Stomach (tissue), 8 donors: ENCODE measurements at regions not wholly inside any gene's neighbourhood (a gene's known extent, or its start where the extent isn't known, plus 50 kb on each side); places are given as distances from the start of the nearest gene placed in this dataset.
"Not testable (repeated sequence)": the region's sequence is repeated elsewhere in the genome, so short reads cannot be mapped to it uniquely, and the experiment has no call there.

Source experiments
- DNase-seq, 2 donors: peaks; one replicate each; pipeline versions ENCODE4 v3.0.0 to v3.0.0-alpha.2; 2013 to 2019
- H3K27ac ChIP-seq, 5 donors: fragments of 200-600 bp in 4 of 5; sonication (generic) in 4 of 5; one replicate each; pipeline ENCODE4 v1.5.1; 2013 to 2019; ENCODE audit warnings: mild to moderate bottlenecking in 1 of 5, moderate library complexity in 1 of 5
- H3K27me3 ChIP-seq, 3 donors: fragments of 200-600 bp; sonication (generic); one replicate each; pipeline ENCODE4 v1.5.1; 2017 to 2019; ENCODE audit warnings: mixed run types in 1 of 3
- H3K36me3 ChIP-seq, 4 donors: fragments of 200-600 bp; sonication (generic); 1 replicate in 3 of 4; 2 replicates in 1 of 4; pipeline ENCODE4 v1.5.1; 2016 to 2019
- H3K4me1 ChIP-seq, 4 donors: fragments of 200-600 bp; sonication (generic); one replicate each; pipeline ENCODE4 v1.5.1; 2016 to 2019
- H3K4me3 ChIP-seq, 4 donors: fragments of 200-600 bp; sonication (generic) in 3 of 4; one replicate each; pipeline ENCODE4 v1.5.1; 2016 to 2019; ENCODE audit warnings: mild to moderate bottlenecking in 1 of 4
- H3K9me3 ChIP-seq, 4 donors: fragments of 200-600 bp; sonication (generic); one replicate each; pipeline ENCODE4 v1.5.1; 2016 to 2019
- WGBS, 5 donors: extraction: QIAGEN DNeasy Blood & Tissue Kit in 3 of 5; methylation state at CpG; one replicate each; pipeline versions ENCODE4 v1.1.5 to v1.1.7; 2013 to 2018; 5-methylcytosine and 5-hydroxymethylcytosine counted together
- intact Hi-C: fragments of 100-400 bp; cut with DNase I; formaldehyde crosslinking; loops from one replicate; pipeline ENCODE4 v1.15.1; 2023; ENCODE audit warnings: low total_unique reads
- donor health status: healthy with polysubstance abuse.
- donor health status: Bipolar disorder and iron deficiency.
- donor health status: healthy.

DNA sequence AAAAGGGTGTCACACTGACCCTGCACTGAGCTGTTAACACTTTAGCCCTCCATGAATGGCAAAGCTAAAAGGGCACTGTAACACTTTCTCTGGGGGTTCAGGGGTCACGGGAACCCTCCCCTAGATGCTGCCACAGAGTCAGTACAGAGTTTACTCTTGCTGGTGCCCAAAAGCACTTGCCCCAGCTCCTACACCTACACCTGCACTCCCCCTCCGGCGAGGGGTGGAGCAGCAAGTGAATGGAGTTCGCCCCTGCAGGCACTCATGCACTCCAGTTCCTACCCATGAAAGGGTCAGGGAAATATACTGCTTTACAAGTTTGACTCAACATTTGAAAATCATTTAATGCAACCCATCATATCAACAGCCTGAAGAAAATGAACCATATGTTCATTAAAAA lies 355.7 kb upstream of the SPATA31A3 start:
- H3K27me3 ChIP-seq, DNase-seq, H3K9me3 ChIP-seq, H3K36me3 ChIP-seq, H3K4me1 ChIP-seq, H3K4me3 ChIP-seq, H3K27ac ChIP-seq, intact Hi-C loops: not testable (repeated sequence)
- 86 to 100% (median 100%) methylated on average over 1 of the region's 4 CpGs; no CpG with 5 or more reads in 2 of the 5 donors for whole genome bisulfite sequencing, 5 donors

DNA sequence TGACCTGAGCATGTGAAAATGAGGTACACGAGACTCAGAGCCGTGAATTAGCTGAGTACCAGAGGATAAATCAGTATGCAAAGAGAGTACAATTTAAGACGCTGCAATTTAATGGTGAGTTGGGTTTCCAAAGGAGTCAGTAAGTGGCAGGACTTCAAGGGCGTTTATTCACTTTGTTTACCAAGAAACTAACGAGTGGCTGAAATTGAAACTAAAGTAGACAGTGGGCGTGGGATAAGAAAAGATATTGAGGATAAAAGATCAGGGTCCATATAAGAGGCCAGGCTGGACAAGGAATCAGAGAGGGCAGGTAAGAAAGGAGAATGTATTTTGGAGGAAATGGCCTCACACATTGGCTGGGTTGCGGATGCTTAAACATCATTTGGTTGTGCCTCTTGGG lies 346.9 kb upstream of the SPATA31A3 start:
- H3K4me1 ChIP-seq, intact Hi-C loops, H3K27ac ChIP-seq, DNase-seq, H3K36me3 ChIP-seq, H3K9me3 ChIP-seq, H3K4me3 ChIP-seq, H3K27me3 ChIP-seq: not testable (repeated sequence)
- WGBS, 5 donors, result no CpG with 5 or more reads among the region's 7 CpGs

DNA sequence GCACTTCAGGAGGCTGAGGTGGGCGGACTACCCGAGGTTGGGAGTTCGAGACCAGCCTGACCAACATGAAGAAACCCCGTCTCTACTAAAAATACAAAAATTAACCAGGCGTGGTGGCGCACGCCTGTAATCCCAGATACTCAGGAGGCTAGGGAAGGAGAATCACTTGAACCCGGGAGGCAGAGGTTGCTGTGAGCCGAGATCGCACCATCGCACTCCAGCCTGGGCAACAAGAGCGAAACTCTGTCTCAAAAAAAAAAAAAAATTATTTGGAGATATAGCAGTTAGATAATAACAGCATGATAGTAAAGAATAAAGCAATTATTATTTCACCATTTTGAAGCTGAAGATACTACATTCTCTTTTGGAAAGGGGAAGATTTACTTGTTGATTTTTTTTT lies 345.9 kb upstream of the SPATA31A3 start:
- H3K4me1 ChIP-seq, intact Hi-C loops, H3K36me3 ChIP-seq, H3K9me3 ChIP-seq, H3K27ac ChIP-seq, DNase-seq, H3K4me3 ChIP-seq, H3K27me3 ChIP-seq: not testable (repeated sequence)
- 93 to 99% (median 96%) methylated on average over 5 to 6 of the region's 12 CpGs; no CpG with 5 or more reads in 1 of the 5 donors for WGBS, 5 donors

DNA sequence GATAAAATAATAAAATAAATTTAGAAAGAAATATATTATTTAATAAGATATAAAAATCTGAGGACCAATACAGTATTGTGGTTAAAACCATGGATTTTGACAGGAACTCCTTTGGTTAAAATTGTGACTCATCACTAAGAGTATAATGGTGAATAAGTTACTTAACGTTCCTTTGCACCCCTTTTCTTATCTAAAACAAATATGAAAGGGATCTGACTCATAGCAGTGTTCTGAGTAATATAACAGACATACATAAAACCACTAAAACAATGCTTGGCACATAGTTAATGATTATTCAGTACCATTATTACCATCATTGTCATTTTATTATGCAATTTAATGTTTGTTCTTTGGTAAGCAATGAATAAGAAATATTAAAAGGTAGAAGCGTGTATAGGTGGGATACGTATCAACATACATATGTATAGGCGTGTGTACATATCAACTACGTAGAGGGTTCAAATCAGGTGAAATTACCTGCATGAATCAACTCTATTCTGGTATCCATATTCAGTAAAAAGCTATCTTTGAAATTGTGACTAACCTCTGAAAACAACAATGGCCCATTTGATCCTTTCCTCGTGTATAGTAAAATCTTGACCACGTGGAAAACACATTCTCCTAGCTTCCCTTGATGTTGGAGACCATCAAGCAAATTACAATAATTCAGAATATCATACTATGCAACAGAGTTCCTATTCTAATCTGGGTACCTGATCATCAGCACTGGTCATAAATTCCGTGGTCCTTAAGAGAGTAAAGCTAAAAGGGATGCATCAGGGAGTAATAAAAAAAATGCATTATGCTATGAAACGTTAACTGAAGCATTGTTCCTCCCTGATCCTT lies 342.6 kb upstream of the SPATA31A3 start:
- intact Hi-C loops, H3K9me3 ChIP-seq, DNase-seq, H3K27ac ChIP-seq, H3K27me3 ChIP-seq, H3K4me1 ChIP-seq, H3K36me3 ChIP-seq, H3K4me3 ChIP-seq: not testable (repeated sequence)
- WGBS, 5 donors, result no CpG with 5 or more reads among the region's 9 CpGs

DNA sequence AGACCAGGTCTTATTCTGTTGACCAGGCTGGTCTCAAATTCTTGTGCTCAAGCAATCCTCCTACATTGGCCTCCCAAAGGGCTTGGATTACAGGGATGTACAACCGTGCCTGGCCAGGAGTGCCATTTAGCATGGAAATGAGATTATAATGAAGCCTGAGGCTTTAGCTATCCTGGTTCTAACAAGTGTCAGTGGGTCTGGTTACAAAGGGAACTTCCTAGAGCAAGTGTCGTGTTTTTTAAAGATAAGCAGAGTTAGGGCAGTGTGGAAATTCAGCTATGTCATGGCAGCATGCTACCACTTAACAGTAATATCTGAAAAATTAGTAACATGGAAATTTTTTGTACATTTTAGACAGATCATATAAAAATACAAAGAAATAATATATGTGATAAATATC lies 339.3 kb upstream of the SPATA31A3 start:
- WGBS, 5 donors, result no CpG with 5 or more reads among the region's 2 CpGs
- intact Hi-C loops, H3K9me3 ChIP-seq: not testable (repeated sequence)

DNA sequence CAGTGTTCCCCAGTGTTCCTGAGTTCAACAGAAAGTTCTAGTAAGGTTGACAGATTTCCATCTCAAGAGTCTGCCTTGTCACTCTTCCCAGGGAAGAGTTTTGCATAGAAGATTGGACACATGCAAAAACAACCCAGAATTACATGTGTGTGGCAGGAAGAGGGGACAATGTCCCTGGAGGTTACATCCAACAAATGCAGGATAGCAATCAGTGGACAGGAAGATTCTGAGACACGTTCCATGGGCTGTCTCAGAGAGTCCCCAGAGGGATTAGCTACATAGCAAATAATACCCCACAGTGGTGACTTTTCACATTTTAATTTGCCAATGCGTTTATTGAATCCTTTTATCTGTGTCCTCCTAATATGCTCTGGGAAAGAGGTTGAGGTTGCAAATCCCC lies 321.1 kb upstream of the SPATA31A3 start:
- H3K36me3 ChIP-seq, H3K9me3 ChIP-seq, DNase-seq, intact Hi-C loops, H3K27me3 ChIP-seq, H3K27ac ChIP-seq, H3K4me1 ChIP-seq, H3K4me3 ChIP-seq: not testable (repeated sequence)
- WGBS, 5 donors, result no CpG with 5 or more reads among the region's 2 CpGs

More for the DNA sequence above, 339.3 kb upstream of the SPATA31A3 start:
- not testable (repeated sequence) for DNase-seq, H3K4me3 ChIP-seq, H3K27ac ChIP-seq, H3K27me3 ChIP-seq, H3K4me1 ChIP-seq, H3K36me3 ChIP-seq

DNA sequence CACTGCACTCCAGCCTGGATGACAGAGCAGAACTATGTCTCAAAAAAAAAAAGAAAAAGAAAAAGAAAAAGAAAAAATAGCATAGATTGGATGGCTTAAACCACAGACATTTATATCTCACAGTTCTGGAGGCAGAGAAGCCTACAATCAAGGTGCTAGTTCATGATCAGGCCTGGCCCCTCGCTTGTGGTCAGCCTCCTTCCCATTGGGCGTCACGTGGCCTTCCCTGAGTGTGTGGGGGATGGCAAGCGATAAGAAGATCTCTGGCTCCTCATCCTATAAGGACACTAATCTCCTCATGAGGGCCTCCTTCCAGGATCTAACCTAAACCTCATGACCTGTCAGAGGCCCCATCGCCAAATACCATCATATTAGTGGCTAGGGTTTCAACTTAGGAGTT lies 320.2 kb upstream of the SPATA31A3 start:
- DNase-seq, intact Hi-C loops, H3K36me3 ChIP-seq, H3K4me3 ChIP-seq, H3K27me3 ChIP-seq, H3K4me1 ChIP-seq, H3K9me3 ChIP-seq, H3K27ac ChIP-seq: not testable (repeated sequence)
- no CpG with 5 or more reads among the region's 5 CpGs for whole genome bisulfite sequencing, 5 donors

DNA sequence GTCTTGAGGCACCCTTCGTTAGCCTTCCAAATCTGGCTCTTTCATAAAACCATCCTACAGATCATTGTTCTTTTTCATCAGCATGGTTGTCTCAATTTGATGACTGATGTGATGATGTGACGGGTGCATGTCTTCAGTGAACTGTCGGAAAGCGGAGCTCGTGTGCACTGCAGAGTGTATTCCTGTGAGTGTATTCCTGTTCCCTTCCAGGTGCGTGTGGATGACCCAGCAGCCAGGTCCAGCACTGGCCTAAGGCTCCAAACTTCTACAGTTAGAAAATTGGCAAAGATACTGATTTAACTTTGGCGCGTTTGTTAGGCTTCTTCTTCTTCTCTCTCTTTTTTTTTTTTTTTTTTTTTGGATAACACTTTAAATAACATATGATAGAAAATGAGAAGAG lies 314.8 kb upstream of the SPATA31A3 start:
- H3K4me3 ChIP-seq, H3K27ac ChIP-seq, H3K36me3 ChIP-seq, H3K27me3 ChIP-seq, H3K4me1 ChIP-seq, H3K9me3 ChIP-seq, DNase-seq, intact Hi-C loops: not testable (repeated sequence)
- no CpG with 5 or more reads among the region's 8 CpGs for WGBS, 5 donors

DNA sequence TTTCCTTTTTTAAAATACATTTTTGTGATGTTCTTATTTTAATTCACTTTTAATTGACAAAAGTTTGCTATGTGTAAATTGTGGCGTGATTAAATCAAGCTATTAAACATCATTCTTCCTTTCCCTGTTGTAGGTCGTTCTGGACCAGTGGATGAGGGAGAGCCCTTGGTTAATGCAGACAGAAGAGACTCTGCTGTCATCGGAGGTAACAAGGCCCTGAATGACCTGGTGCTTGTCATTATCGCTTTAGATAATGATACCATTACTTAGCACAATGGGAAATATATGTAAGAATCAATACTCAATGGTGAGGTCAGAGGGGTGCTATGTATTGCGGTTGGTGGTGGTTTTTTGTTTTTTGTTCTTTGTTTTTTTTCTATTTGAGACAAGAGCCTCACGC lies 296.4 kb upstream of the SPATA31A3 start:
- H3K4me1 ChIP-seq, H3K9me3 ChIP-seq, H3K36me3 ChIP-seq, H3K27me3 ChIP-seq, H3K4me3 ChIP-seq, intact Hi-C loops, H3K27ac ChIP-seq, DNase-seq: not testable (repeated sequence)
- WGBS, 5 donors, result no CpG with 5 or more reads among the region's 6 CpGs

DNA sequence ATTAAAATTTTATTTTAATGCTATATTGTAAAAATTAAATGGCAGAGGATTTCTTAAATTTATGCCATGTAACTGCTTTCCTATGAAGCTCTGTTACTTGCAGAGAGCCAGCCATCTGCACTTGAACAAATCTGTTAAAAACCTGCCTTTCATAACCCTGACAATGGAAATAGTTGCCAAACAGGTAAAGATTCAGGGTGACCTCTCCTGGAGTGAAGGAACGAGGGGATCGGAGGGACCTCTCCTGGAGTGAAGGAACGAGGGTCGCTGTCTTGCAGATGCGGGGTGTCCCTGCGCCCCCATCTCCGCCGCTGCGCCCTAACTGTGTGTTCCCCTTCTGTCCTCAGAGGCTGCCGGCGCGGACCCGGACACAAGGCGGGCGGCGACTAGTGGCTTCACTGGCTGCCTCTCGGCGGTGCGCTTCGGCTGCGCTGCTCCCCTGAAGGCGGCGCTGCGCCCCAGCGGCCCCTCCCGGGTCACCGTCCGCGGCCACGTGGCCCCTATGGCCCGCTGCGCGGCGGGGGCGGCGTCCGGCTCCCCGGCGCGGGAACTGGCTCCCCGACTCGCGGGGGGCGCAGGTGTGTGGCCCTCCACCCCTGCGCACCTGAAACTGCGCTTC lies 295.9 kb upstream of the SPATA31A3 start:
- H3K9me3 ChIP-seq, H3K27ac ChIP-seq, intact Hi-C loops, DNase-seq, H3K27me3 ChIP-seq, H3K4me3 ChIP-seq, H3K36me3 ChIP-seq, H3K4me1 ChIP-seq: not testable (repeated sequence)
- WGBS, 5 donors, result no CpG with 5 or more reads among the region's 46 CpGs

DNA sequence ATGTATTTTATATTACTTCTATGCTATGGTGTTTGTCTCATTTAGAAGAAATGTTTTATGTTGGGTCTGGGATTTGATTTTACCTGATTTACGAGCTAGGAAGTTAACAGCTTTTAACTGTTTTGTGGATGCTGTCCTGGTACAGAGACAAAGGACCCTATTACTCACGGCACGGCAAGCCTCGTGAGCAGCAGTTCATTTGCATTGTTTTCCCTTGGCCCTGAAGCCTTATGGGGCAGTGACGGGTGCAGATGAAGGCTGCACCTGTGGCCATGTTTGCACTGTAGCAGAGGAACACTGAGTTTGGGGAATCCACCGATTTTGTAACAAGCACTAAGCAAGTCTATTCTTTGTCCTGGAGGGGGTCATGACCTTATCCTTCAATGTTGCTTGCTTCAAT lies 291.9 kb upstream of the SPATA31A3 start:
- H3K9me3 ChIP-seq, H3K27ac ChIP-seq, H3K4me1 ChIP-seq, H3K36me3 ChIP-seq, DNase-seq, H3K27me3 ChIP-seq, H3K4me3 ChIP-seq, intact Hi-C loops: not testable (repeated sequence)
- no CpG with 5 or more reads among the region's 6 CpGs for WGBS, 5 donors

DNA sequence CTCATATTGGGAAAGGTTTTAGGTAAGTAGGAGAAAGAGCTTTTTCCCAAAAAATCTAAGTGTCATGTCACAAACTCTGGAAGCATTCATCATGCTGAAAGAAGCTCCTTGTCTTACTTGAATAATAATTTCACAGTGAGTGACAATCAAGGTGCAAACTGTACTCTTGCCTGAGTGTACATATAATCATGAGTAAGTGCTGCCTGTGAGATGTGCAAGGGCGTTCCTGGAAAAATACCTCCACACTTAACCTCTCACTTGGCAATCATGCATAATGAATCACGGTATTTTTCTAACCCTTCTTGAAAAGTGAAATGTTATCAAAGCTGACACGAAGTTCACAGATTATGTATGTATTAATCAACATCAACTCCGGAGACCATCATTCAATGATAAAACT lies 289.2 kb upstream of the SPATA31A3 start:
- no CpG with 5 or more reads among the region's 4 CpGs for WGBS, 5 donors
- H3K27me3 ChIP-seq, intact Hi-C loops, H3K4me1 ChIP-seq, H3K36me3 ChIP-seq, H3K27ac ChIP-seq, H3K9me3 ChIP-seq, H3K4me3 ChIP-seq, DNase-seq: not testable (repeated sequence)
